Parathyroid adenoma (tissue), 2 donors: ENCODE measurements at regions not wholly inside any gene's neighbourhood (a gene's known extent, or its start where the extent isn't known, plus 50 kb on each side); places are given as distances from the start of the nearest gene placed in this dataset.

ENCODE experiments used
- H2AFZ ChIP-seq: fragments of 300-600 bp; sonication (generic); one replicate; pipeline ENCODE4 v1.7.0; 2017; ENCODE audit warnings: antibody characterized with exemption, mild to moderate bottlenecking
- H3K27ac ChIP-seq: fragments of 300-600 bp; sonication (generic); one replicate; pipeline ENCODE4 v1.7.0; 2017
- H3K27me3 ChIP-seq: fragments of 300-600 bp; sonication (generic); one replicate; pipeline ENCODE4 v1.7.0; 2017; ENCODE audit warnings: low read length; ENCODE audit not compliant: control insufficient read depth, insufficient read depth
- H3K36me3 ChIP-seq: fragments of 300-600 bp; sonication (generic); one replicate; pipeline ENCODE4 v1.7.0; 2017; ENCODE audit warnings: low read length; ENCODE audit not compliant: control insufficient read depth, insufficient read depth
- H3K4me1 ChIP-seq: fragments of 300-600 bp; sonication (generic); one replicate; pipeline ENCODE4 v1.7.0; 2017; ENCODE audit warnings: control low read depth
- H3K4me2 ChIP-seq: fragments of 300-600 bp; sonication (generic); one replicate; pipeline ENCODE4 v1.7.0; 2017; ENCODE audit warnings: low read length
- H3K4me3 ChIP-seq: fragments of 300-600 bp; sonication (generic); one replicate; pipeline ENCODE4 v1.7.0; 2017; ENCODE audit warnings: low read depth, low read length
- H3K79me2 ChIP-seq: fragments of 300-600 bp; sonication (generic); one replicate; pipeline ENCODE4 v1.7.0; 2017; ENCODE audit warnings: control low read depth
- H3K9ac ChIP-seq: fragments of 300-600 bp; sonication (generic); one replicate; pipeline ENCODE4 v1.7.0; 2017; ENCODE audit warnings: mild to moderate bottlenecking
- H3K9me3 ChIP-seq: fragments of 300-600 bp; sonication (generic); one replicate; pipeline ENCODE4 v1.7.0; 2017; ENCODE audit warnings: low read length; ENCODE audit not compliant: control insufficient read depth
- TF ChIP-seq, protein P1 (sequence below): fragments of 300-600 bp; sonication (generic); IDR thresholded peaks from one replicate; pipeline ENCODE4 v1.7.0; 2017; ENCODE audit warnings: antibody characterized with exemption, mild to moderate bottlenecking
- donor health status: primary hyperparathyroidism.

DNA sequence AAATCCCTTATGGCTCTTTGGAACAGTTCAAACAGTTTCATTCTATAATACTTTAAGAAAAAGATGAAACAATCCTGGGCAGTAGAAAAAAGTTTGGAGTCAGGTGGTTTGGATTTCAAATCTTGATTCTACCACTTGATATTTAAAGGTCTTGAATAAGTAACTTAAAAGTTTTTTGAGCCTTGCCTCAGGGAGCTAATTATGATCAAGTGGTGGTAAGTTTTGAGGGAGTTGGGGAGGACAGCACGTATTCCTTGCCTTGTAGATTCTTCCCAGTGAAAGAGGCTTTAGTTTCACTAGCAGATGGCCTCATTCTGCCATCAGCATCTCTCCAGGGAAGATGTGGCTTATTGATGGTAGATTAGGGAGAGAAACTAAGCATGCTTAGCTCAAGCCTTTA is 168.4 kb upstream of the CSNK1A1L start:
- Histone ChIP-seq H3K4me3 (no peak overlapping the region), H3K4me1 (no peaks in the 10 kb centered on the region), H2AFZ (no peak overlapping the region), H3K4me2 (no peak overlapping the region), H3K36me3 (no peaks in the 10 kb centered on the region), H3K79me2 (no peaks in the 10 kb centered on the region), H3K27ac (no peak overlapping the region), H3K9me3 (no peaks in the 10 kb centered on the region), H3K9ac (no peak overlapping the region), H3K27me3 (no peaks in the 10 kb centered on the region)
- TF ChIP-seq, protein P1, sequence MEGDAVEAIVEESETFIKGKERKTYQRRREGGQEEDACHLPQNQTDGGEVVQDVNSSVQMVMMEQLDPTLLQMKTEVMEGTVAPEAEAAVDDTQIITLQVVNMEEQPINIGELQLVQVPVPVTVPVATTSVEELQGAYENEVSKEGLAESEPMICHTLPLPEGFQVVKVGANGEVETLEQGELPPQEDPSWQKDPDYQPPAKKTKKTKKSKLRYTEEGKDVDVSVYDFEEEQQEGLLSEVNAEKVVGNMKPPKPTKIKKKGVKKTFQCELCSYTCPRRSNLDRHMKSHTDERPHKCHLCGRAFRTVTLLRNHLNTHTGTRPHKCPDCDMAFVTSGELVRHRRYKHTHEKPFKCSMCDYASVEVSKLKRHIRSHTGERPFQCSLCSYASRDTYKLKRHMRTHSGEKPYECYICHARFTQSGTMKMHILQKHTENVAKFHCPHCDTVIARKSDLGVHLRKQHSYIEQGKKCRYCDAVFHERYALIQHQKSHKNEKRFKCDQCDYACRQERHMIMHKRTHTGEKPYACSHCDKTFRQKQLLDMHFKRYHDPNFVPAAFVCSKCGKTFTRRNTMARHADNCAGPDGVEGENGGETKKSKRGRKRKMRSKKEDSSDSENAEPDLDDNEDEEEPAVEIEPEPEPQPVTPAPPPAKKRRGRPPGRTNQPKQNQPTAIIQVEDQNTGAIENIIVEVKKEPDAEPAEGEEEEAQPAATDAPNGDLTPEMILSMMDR, result no peak

DNA sequence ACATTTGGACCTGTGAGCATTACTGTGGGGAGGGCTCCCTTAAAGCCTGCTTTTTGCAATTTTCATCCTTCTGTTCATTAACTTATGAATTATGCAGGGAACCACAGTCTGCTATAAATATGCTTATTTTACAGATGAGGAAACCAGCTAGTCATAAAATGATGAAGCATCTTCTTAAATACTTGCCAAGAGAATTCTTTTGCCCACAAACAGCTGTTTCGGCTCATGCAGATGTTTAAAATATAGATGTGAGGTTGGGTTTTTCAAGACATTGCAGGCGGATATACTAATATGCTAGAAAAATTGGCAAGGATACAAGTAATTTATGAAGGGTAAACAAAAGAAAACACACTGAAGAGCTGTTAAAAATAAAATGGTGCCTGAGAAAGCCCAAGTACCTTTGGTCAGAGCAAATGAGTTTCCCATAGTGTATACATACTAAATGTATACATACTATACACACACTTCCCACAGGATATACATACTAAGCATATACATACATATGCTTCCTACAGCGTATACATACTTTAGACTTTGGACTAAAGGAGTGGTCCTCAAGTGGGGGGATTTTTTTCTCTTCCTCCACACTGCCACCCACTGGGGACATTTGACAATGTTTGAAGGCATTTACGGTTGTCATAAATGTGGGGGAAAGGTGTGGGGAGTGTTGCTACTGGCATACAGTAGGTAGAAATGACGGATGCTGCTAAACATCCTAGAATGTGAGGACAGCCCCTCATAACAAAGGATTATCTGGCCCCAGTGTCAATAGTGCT is 164.9 kb upstream of the CSNK1A1L start:
- Histone ChIP-seq H3K27ac (no peak overlapping the region), H3K36me3 (no peaks in the 10 kb centered on the region), H2AFZ (no peak overlapping the region), H3K4me3 (no peak overlapping the region), H3K9me3 (no peaks in the 10 kb centered on the region), H3K27me3 (no peaks in the 10 kb centered on the region), H3K9ac (no peak overlapping the region), H3K79me2 (no peaks in the 10 kb centered on the region), H3K4me2 (no peak overlapping the region), H3K4me1 (no peaks in the 10 kb centered on the region)
- TF ChIP-seq, protein P1, result no peak

DNA sequence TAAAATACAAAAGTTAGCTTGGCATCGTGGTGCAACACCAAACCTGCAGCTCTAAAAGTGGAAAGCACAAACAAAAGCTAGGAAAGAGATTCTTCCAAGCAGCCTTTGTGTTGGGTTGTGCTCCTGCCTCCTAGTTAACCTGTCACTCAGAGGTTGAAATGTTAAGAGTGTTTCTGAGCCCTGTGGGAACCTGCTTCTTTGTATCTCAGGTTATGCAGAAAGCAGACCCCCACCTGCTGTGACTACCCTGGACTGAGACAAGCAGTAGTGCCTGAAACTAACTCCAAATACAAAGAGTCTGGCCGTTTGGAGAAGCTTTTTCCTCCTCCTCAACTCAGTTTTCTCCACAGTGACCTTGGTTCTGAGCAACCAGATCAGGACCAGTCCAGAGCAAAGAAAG is 158.4 kb upstream of the CSNK1A1L start:
- TF ChIP-seq, protein P1, result no peak
- Histone ChIP-seq H3K79me2 (no peaks in the 10 kb centered on the region), H3K27me3 (no peaks in the 10 kb centered on the region), H3K4me1 (no peaks in the 10 kb centered on the region), H2AFZ (no peak overlapping the region), H3K27ac (no peak overlapping the region), H3K4me2 (no peak overlapping the region), H3K4me3 (no peak overlapping the region), H3K36me3 (no peaks in the 10 kb centered on the region), H3K9me3 (no peaks in the 10 kb centered on the region), H3K9ac (no peak overlapping the region)

- H3K4me1 ChIP-seq, result no peaks in the 10 kb centered on the region
- H3K9ac ChIP-seq, result no peak overlapping the region
- H3K27ac ChIP-seq, result no peak overlapping the region
- TF ChIP-seq, protein P1, result no peak
- H3K27me3 ChIP-seq, result no peaks in the 10 kb centered on the region
- no peak overlapping the region for H3K4me3 ChIP-seq
- no peaks in the 10 kb centered on the region for H3K9me3 ChIP-seq
- no peak overlapping the region for H3K4me2 ChIP-seq
- no peak overlapping the region for H2AFZ ChIP-seq
- H3K79me2 ChIP-seq, result no peaks in the 10 kb centered on the region
- H3K36me3 ChIP-seq, result no peaks in the 10 kb centered on the region
These were observed 152.2 kb upstream of the CSNK1A1L start for GRCh38 chr13:37257706-37258105.

DNA sequence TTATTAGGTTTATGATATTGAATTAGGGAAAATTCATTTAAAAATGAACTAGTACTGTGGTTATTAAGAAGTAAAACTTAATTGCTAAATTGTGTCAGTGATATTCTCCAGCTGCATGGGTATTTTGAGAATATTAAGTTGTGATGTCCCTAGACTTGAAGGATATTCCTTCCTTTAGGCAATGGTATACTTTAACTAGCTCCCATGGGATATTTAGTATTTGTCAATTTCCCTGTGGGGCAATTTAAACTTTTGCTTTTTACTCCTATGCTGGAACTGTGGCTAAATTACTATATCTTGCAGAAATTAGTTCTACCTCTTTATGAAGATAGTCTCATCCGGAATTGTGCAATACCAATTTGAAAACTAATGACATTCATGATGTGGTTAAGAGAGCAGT is 151.6 kb upstream of the CSNK1A1L start:
- H3K4me3 ChIP-seq, result no peak overlapping the region

More for the DNA sequence above, 151.6 kb upstream of the CSNK1A1L start:
- H3K36me3 ChIP-seq, result no peaks in the 10 kb centered on the region
- H3K27me3 ChIP-seq, result no peaks in the 10 kb centered on the region
- no peaks in the 10 kb centered on the region for H3K4me1 ChIP-seq
- TF ChIP-seq, protein P1, result no peak
- no peaks in the 10 kb centered on the region for H3K79me2 ChIP-seq
- no peak overlapping the region for H3K9ac ChIP-seq
- H3K27ac ChIP-seq, result no peak overlapping the region
- H2AFZ ChIP-seq, result no peak overlapping the region
- H3K9me3 ChIP-seq, result no peaks in the 10 kb centered on the region
- no peak overlapping the region for H3K4me2 ChIP-seq
